ENCODE measurements at regions not wholly inside any gene's neighbourhood (a gene's known extent, or its start where the extent isn't known, plus 50 kb on each side); places are given as distances from the start of the nearest gene placed in this dataset.

GRCh38 chr7:26485367-26485934 lies 193.8 kb downstream of the SNX10 start:
- Histone ChIP-seq H3K4me1 (no peaks in the 10 kb centered on the region), H3K27me3 (no peaks in the 10 kb centered on the region), H3K4me3 (no peak overlapping the region), H3K36me3 (replicated peaks in 1 of 2; ENCODE audit: insufficient read depth in 1 of 2, low read depth in 2 of 2) (no peaks in the 10 kb centered on the region), H3K27ac (no peak overlapping the region), H3K9me3 (no peaks in the 10 kb centered on the region)
- no peak for TF ChIP-seq POLR2A (IDR thresholded peaks at IDR 0.05)
- TF ChIP-seq, protein P1, sequence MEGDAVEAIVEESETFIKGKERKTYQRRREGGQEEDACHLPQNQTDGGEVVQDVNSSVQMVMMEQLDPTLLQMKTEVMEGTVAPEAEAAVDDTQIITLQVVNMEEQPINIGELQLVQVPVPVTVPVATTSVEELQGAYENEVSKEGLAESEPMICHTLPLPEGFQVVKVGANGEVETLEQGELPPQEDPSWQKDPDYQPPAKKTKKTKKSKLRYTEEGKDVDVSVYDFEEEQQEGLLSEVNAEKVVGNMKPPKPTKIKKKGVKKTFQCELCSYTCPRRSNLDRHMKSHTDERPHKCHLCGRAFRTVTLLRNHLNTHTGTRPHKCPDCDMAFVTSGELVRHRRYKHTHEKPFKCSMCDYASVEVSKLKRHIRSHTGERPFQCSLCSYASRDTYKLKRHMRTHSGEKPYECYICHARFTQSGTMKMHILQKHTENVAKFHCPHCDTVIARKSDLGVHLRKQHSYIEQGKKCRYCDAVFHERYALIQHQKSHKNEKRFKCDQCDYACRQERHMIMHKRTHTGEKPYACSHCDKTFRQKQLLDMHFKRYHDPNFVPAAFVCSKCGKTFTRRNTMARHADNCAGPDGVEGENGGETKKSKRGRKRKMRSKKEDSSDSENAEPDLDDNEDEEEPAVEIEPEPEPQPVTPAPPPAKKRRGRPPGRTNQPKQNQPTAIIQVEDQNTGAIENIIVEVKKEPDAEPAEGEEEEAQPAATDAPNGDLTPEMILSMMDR (IDR thresholded peaks at IDR 0.05): no peak
- 70 to 77% methylated on average over 6 of the region's 6 CpGs for WGBS, 2 donors
- ATAC-seq (no peak), DNase-seq (no peak)
- intact Hi-C loops (cut with DNase I): no loop called here

GRCh38 chr7:26486153-26486552 lies 194.5 kb downstream of the SNX10 start:
- TF ChIP-seq POLR2A (IDR thresholded peaks at IDR 0.05): no peak
- H3K36me3 ChIP-seq (replicated peaks in 1 of 2; ENCODE audit: insufficient read depth in 1 of 2, low read depth in 2 of 2): no peaks in the 10 kb centered on the region
- H3K4me1 ChIP-seq: no peaks in the 10 kb centered on the region
- WGBS, 2 donors: 95 to 97% methylated on average over 8 of the region's 8 CpGs
- no peak overlapping the region for H3K4me3 ChIP-seq
- intact Hi-C loops (cut with DNase I): no loop called here
- H3K27me3 ChIP-seq: no peaks in the 10 kb centered on the region
- ATAC-seq (no peak), DNase-seq (no peak)
- no peak overlapping the region for H3K27ac ChIP-seq
- no peaks in the 10 kb centered on the region for H3K9me3 ChIP-seq

- no peak for ATAC-seq
- Histone ChIP-seq H3K36me3 (replicated peaks in 1 of 2; ENCODE audit: insufficient read depth in 1 of 2, low read depth in 2 of 2) (no peaks in the 10 kb centered on the region), H3K4me1 (peaks cover 4% of the 10 kb centered on the region), H3K4me3 (no peak overlapping the region), H3K27me3 (no peaks in the 10 kb centered on the region), H3K9me3 (no peaks in the 10 kb centered on the region), H3K27ac (no peak overlapping the region)
- WGBS, 2 donors: 92 to 94% methylated on average over 4 to 5 of the region's 5 CpGs
- DNase-seq: peak in 2 of 4 donors; percentile 20 to 21
- intact Hi-C loops (cut with DNase I): no loop called here
- TF ChIP-seq, protein P1 (IDR thresholded peaks at IDR 0.05): no peak
- TF ChIP-seq POLR2A (IDR thresholded peaks at IDR 0.05): no peak
Observed at GRCh38 chr7:26487780-26488515, 196.3 kb downstream of the SNX10 start.

DNA sequence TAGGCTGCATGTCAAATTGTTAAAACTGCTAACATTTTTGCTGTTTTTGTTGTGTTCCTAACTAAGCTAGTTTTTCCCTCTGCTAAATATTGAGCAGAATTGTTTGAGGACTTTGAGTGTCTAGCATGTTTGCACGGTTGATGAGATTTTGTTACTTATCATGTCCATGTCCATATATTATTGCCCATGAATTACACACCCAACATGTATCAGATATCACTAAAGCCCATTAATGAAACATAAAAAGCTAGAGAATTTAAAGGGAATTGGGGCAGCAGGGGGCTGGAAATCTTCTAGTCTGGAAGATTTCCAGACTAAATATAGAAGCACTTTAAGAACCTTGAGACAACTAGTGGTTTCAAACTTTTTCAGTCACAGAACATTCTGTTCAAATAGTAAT lies 197.7 kb downstream of the SNX10 start:
- H3K9me3 ChIP-seq: no peaks in the 10 kb centered on the region
- WGBS, 2 donors: 89 to 90% methylated on average over 1 of the region's 1 CpG
- no peak overlapping the region for H3K27ac ChIP-seq
- DNase-seq (no peak), ATAC-seq (no peak)
- no peaks in the 10 kb centered on the region for H3K36me3 ChIP-seq (replicated peaks in 1 of 2; ENCODE audit: insufficient read depth in 1 of 2, low read depth in 2 of 2)
- no peak overlapping the region for H3K4me3 ChIP-seq
- peaks cover 18% of the 10 kb centered on the region for H3K4me1 ChIP-seq
- TF ChIP-seq, protein P1 (IDR thresholded peaks at IDR 0.05): no peak
- TF ChIP-seq POLR2A (IDR thresholded peaks at IDR 0.05): no peak
- no peaks in the 10 kb centered on the region for H3K27me3 ChIP-seq
- intact Hi-C loops (cut with DNase I): no loop called here

GRCh38 chr7:26489906-26490639 lies 198.4 kb downstream of the SNX10 start:
- no peaks in the 10 kb centered on the region for H3K36me3 ChIP-seq (replicated peaks in 1 of 2; ENCODE audit: insufficient read depth in 1 of 2, low read depth in 2 of 2)
- no peaks in the 10 kb centered on the region for H3K9me3 ChIP-seq
- no peak overlapping the region for H3K27ac ChIP-seq
- peaks cover 25% of the 10 kb centered on the region for H3K4me1 ChIP-seq
- WGBS, 2 donors: 82 to 87% methylated on average over 7 of the region's 7 CpGs
- intact Hi-C loops (cut with DNase I): no loop called here
- H3K4me3 ChIP-seq: no peak overlapping the region
- DNase-seq (no peak), ATAC-seq (no peak)
- H3K27me3 ChIP-seq: no peaks in the 10 kb centered on the region
- no peak for TF ChIP-seq POLR2A (IDR thresholded peaks at IDR 0.05)
- TF ChIP-seq, protein P1 (IDR thresholded peaks at IDR 0.05): no peak
